GM12874 (cell line): ENCODE measurements at regions not wholly inside any gene's neighbourhood (a gene's known extent, or its start where the extent isn't known, plus 50 kb on each side); places are given as distances from the start of the nearest gene placed in this dataset.

Experiments
- TF ChIP-seq, protein P1 (sequence below): IDR thresholded peaks from 2 replicates; pipeline ENCODE4 v1.5.1; 2011; ENCODE audit warnings: low read depth, mild to moderate bottlenecking, control low read depth, low read length, moderate library complexity; ENCODE audit not compliant: insufficient read depth

DNA sequence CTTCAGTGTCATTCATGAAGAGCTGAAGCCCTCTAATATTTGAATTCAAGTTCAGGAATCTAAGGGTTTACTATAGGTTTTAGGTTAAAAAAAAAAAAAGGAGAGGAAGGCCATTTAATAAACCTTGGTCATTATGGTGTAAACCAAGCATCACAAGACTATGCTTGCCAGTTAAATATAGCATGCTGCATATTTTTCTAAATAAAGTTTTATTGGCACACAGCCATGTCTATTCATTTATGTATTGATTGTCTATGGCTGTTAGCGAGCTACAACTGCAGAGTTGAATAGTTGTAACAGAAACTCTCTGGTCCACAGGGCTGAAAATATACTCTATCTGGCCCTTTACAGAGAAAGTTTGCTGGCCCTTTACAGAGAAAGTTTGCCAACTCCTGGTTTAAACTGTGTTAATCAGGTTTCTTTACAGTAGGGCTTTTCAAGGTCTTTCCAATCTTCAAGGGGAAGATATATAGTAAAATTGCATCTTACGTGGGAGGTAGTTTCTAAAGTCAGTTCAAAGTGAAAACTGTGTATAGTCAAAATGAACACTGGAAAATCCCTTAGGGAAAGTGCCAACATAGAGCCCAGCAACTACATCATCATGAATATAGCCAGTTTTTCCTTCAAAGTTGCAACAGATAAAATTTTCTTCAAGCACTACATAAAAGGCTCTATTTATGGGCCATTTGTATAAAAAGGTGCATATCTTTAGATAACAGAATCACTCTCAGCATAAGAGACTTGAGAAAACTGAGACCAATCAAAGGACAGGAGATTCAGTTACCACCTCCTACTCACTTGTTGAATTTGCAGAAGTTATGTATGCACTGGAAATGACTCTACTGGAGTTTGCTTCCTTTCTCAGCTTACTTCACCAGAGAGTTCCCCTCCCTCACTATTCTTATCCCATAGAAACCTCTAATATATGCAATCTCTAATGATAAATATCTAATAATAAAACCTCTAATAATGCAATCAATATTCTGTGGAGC is 49.7 kb upstream of the FRMD4B start:
- TF ChIP-seq, protein P1, sequence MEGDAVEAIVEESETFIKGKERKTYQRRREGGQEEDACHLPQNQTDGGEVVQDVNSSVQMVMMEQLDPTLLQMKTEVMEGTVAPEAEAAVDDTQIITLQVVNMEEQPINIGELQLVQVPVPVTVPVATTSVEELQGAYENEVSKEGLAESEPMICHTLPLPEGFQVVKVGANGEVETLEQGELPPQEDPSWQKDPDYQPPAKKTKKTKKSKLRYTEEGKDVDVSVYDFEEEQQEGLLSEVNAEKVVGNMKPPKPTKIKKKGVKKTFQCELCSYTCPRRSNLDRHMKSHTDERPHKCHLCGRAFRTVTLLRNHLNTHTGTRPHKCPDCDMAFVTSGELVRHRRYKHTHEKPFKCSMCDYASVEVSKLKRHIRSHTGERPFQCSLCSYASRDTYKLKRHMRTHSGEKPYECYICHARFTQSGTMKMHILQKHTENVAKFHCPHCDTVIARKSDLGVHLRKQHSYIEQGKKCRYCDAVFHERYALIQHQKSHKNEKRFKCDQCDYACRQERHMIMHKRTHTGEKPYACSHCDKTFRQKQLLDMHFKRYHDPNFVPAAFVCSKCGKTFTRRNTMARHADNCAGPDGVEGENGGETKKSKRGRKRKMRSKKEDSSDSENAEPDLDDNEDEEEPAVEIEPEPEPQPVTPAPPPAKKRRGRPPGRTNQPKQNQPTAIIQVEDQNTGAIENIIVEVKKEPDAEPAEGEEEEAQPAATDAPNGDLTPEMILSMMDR, result no peak
